Superior temporal gyrus (tissue), 1 donor: ENCODE measurements at regions not wholly inside any gene's neighbourhood (a gene's known extent, or its start where the extent isn't known, plus 50 kb on each side); places are given as distances from the start of the nearest gene placed in this dataset.
"Not testable (repeated sequence)": the region's sequence is repeated elsewhere in the genome, so short reads cannot be mapped to it uniquely, and the experiment has no call there.

Experiments
- DNase-seq: peaks from one replicate; pipeline ENCODE4 v3.0.0-alpha.2; 2016; ENCODE audit errors: extremely low spot score

DNA sequence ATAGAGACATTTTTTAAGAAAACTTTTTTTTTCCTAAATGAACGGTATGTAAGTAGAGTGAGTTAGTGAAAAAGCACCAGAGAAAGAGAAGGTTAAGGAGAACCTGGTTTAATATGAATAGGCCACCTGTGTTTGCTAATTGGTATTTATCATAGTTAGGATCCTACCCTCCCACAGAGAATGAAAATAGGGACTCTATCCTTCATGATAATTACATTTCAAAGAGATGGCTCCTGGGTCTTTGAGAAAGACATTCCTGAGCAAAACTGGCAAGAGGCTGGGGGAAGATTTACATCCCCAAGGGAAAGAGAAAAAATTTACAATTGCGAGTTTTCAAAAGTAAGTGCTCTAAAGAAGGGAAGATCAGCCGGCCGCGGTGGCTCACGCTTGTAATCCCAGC is 1284.5 kb downstream of the SLITRK1 start:
- no peak for DNase-seq

DNA sequence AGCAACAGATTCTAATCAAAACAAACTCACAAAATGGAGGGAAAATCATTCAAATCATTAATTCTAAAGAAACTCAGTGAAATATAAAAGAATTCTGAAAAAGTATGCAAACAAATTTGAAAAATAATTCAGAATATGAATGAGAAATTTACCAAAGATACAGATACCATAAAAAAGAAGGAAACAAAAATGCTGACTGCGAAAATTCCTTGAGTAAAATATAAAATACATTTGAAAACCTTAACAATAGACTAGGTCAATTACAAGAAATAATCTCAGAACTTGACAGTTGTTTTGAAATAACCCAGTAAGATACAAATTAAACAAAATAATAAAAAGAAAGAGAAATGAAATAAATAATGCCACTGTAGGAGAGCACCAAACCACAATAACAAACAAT is 1289.0 kb downstream of the SLITRK1 start:
- DNase-seq: no peak

DNA sequence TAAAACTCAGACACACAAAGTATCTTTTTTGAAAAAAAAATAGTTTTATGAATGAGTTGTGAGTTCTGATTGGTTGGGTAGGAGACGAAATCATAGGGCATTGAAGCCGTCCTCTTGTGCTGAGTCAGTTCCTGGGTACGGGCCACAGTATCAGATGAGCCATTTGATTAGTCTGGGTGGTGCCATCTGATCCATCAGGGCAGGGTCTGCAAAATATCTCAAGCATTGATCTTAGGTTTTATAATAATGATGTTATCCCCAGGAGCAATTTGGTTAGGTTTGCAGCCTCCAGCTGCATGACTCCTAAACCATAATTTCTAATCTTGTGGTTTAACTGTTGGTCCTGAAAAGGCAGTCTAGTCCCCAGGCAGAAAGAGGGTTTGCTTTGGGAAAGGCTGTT is 1310.6 kb downstream of the SLITRK1 start:
- no peak for DNase-seq

DNA sequence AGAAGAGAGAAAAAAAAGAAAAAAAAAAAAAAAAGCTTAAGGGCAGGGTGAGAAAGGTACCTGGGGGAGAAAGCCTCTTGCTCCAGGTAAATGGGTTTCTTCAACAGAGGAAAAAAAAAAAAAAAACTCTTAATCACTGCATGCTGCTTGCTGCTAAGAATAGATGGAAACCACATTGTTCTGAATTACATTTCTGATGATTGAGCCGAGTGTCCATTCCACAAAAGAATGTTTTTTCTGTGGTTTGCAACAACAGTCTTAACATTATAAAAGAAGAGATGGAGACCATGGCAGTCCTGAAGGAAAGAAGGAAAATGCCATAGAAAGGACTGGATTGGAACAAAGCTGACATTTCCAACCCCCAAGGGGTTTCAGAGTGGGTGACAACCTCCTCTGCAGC is 1312.7 kb downstream of the SLITRK1 start:
- DNase-seq: no peak

DNA sequence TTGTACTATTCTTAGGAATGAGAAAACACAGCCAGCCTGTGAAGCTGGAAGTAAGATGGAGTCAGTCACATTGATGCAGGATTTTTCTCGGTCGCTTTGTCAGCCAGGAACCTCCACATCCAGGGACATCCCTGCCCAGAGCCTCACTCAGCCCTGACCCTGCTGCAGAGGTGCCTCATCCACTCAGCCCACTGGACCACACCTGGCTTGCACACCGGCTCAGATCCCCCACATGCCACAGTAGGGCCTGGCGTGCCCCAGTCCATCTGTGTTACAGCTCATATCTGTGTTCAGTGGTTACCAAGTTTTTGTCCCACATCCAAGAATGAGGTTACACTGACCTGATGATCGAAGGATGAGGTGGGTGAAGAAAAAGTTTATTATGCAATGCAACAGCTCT is 1315.4 kb downstream of the SLITRK1 start:
- no peak for DNase-seq

DNA sequence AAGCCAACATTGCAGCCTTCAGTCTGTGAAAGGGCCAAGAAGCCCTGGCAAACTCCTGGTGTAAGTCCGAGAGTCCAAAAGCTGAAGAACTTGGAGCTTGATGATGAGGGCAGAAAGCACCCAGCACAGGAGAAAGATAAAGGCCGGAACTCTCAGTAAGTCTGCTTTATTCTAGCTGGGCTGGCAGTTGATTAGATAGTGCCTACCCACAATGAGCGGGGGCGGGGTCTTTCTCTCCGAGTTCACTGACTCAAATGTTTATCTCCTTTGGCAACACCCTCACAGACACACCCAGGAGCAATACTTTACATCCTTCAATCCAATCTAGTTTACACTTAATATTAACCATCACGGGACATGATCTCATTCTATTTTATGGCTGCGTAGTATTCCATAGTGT is 1317.1 kb downstream of the SLITRK1 start:
- no peak for DNase-seq

DNA sequence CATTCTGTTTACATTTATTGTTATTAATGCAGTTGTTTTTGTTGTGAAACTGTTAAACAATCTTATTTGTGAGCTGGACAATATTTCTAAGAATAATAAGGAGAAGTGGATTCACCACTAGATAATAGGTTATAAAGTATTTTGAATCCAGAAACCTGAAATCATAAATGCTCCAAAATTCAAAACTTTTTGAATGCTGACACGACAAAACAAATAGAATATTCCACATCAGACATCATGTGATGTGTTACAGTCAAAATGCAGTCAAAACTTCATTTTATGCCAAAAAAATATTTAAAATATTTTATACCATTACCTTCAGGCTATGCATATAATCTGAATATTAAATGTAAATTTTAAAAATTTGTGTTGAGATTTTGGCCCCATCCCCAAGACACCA is 1321.4 kb downstream of the SLITRK1 start:
- DNase-seq: no peak

DNA sequence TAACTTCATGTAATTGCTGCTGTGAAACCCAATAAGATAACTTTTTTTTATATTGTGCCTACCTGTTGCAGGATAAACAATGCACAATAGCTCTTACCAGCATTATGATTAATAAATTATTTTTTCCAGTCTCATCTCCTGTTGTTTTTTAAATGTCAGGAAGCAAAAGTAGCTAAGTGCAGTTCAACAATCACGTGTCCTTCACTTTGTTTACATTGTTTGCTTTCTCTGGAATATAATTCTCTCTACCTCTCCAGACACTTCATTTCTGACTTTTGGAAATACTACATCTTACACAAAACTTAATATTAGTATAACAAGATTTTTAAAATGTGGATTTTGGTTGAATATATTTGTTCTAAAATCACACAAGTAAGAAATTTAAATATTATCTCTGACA is 1359.4 kb downstream of the SLITRK1 start:
- DNase-seq: no peak

DNA sequence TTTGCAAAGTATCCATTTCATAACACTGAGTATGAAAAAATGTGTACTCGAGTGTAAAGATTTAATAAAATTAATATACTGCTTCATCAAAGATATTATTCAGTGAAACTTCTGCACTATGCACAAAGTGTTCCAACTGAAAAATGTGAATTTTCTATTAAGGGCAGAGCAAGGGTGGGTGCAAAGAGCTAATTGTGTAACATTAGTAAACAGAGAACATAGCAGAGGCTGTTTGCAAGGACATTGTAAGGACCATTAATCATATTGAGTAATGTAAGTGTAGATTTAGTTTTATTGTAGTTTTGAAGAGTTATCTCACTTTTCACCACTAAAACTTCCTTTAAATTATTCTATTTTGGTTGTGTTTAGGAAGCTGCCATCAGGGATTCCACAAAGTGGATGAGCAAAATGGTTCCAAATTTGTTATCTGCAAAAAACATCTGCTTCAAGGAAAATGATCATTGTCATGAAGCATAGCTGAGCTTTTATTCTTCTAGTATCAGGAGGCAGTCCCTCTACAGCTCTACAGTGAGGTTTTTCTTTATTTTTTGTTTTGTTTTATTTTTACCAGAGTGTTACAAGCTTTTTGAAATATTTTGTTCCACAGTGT is 1375.4 kb downstream of the SLITRK1 start:
- DNase-seq: no peak

DNA sequence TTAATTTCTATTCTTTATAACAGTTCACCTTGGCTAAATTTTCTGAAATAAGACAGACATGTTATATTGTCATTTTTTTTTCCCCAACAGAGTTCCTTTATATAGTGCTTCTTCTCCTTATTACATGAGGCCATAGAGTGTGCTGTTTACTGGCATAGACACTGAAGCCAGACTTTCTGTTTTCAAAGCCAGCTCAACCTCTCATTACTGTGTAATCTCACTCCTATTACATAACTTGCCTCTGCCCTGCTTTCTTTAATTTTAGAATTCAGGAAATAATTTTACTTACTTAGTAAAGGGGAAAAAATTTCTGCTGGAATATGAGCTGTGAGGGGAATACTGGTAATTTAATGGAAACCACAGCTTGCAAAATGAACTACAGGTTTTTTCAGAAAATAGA is 1380.4 kb downstream of the SLITRK1 start:
- DNase-seq: no peak

DNA sequence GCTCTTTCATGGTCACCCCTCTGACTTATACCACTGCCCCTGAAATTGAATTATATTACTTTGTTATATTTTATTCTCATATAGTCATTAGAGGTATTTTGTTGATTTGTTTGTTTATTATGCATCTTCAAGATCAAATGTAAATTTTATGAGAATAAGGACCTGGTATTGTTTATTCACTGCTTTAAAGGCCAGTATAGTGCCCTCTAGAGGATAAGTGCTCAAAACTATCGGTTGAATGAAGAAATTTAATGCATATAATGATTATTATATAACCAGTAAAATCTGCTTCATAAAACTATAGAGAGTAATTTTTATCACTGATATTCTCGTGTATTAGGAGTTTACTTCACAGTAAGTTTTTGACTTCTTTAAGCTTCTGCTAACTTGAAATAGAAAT is 1401.9 kb downstream of the SLITRK1 start:
- DNase-seq: no peak

DNA sequence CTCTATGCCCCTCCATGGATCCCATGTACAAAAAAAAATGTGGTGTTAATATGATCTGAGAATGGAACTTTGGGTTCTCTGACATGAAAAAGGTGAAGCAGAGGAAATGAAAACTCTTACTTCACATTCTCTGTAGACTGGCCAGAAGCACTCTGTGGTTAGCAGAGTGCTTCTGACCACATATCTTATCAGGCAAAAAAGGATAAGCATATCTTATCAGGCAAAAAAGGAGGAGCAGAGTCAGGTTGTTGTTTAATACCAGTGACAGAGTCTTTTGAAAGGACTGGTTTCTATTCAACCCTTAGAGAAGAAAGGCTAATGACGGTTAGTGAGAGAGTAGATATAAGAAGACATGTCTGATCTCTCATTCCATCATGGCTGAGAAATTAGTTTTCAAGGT is 1404.8 kb downstream of the SLITRK1 start:
- no peak for DNase-seq

DNA sequence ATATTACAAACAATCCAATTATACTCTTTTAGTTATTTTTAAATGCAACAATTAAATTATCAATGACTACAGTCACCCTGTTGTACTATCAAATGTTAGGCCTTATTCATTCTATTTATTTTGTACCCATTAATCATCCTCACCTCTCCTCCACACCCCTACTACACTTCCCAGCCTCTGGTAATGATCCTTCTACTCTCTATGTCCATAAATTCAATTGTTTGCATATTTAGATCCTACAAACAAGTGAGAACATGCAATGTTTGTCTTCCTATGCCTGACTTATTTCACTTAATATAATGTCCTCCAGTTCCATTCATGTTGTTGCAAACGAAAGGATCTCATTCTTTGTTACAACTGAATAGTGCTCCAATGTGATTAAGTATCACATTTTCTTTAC is 1414.6 kb downstream of the SLITRK1 start:
- DNase-seq: no peak

DNA sequence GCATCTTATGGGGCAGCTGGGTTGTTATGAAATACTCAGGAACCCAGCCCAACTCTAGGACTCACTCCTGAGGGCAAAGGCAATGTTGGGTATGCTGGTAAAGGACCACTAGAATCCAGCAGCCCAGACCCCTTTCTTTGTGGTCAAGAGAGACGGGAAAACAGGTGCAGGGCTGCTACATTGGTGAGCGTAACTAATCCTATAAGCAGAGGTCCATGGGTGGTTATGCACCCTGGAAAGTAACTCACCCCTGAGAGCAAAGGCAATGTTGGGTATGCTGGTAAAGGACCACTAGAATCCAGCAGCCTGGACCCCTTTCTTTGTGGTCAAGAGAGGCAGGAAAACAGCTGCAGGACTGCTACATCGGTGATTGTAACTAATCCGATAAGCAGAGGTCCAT is 1422.7 kb downstream of the SLITRK1 start:
- not testable (repeated sequence) for DNase-seq

DNA sequence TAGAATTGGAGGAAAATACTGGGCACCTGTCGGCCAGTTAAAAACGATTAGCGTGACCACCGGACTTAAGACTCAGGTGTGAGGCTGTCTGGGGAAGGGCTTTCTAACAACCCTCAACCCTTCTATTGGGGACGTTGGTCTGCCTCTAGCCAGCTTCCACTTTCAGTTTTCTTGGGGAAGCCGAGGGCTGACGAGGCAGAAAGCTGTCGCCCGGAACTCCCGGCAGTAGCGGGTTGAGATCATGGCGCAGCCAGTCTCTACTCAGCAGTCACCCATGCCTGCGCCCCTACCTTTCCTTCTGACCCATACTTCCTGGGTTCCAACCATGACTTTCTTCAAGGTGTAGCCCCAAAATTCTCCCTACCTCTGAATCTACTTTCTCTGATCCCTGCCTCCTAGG is 1424.1 kb downstream of the SLITRK1 start:
- no peak for DNase-seq

DNA sequence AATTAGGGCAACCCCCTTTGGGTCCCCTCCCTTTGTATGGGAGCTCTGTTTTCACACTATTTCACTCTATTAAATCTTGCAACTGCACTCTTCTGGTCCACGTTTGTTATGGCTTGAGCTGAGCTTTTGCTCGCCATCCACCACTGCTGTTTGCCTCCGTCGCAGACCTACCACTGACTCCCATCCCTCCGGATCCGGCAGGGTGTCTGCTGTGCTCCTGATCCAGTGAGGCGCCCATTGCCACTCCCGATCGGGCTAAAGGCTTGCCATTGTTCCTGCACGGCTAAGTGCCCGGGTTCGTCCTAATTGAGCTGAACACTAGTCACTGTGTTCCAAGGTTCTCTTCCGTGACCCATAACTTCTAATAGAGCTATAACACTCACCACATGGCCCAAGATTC is 1424.7 kb downstream of the SLITRK1 start:
- DNase-seq: not testable (repeated sequence)

DNA sequence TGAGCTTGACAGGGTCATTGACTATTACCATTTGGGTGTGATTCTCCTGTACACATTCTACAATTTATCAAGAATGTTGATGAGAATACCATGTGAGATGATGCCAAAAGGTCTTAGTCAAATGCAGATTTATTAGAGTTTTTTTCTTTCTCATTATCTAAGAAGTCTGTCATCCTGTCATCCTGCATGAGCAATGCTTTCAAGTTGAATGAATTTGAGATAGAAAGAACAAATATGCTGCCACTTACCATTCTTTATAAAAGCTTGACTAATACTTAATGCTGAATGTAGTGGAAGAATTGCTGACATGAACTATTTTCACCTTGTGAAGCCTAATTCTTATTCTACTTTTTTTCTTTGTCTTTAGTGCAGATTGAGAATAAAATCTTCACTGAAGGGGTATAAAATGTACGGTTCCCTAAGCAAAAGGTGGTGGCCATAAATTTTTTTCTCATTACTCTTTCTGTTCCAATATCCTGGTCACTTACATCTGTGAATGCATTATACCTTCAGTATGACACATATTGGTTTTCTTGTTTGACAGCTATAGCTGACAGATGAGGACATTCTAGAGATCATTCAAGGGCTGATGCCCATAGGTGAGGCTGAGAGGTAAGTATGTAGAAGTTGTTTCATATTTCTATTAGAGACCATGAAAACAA is 1434.7 kb downstream of the SLITRK1 start:
- DNase-seq: no peak

DNA sequence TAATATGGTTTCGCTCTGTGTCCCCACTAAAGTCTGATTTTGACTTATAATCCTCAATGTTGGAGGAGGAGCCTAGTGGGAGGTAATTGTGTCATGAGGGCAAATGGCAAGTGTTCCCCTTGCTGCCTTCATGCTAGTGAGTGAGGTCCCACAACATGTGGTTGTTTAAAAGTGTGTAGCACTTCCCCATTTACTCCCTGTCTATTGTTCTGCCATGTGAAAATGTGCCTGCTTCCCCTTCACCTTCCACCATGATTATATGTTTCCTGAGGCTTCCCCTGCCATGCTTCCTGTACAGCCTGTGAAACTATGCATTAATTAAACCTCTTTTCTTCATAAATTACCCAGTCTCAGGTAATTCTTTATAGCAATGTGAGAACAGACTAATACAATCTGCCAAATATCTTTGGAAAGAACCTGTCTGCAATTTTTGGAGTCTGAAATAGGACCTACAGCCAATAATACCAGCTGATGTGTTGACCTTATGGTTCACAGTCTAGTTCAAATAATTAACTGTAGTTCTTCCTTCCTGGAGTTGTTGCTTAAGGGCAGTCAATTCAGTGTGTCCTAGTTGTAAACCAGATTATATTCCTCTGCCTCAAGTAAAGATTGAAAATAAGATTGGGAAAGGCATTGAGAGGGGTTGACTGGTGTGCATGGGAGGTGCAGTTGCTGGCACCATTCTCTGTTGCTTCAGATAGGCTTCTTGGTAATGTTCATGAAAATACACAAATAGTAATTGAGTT is 1442.9 kb downstream of the SLITRK1 start:
- DNase-seq: no peak

DNA sequence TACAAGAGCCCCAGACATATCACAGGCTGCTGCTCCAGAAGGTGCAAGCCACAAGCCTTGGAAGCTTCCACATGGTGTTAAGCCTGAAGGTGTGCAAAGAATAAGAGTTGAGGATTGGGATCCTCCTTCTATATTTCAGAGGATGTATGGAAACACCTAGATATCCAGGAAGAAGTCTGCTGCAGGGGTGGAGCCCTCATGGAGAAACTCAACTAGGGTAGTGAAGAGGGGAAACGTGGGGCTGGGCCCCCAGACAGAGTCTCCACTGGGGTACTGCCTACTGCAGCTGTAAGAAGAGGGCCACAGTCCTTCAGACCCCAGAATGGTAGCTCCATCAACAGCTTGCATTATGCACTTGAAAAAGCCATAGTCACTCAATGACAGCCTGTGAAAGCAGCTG is 1444.0 kb downstream of the SLITRK1 start:
- DNase-seq: no peak

DNA sequence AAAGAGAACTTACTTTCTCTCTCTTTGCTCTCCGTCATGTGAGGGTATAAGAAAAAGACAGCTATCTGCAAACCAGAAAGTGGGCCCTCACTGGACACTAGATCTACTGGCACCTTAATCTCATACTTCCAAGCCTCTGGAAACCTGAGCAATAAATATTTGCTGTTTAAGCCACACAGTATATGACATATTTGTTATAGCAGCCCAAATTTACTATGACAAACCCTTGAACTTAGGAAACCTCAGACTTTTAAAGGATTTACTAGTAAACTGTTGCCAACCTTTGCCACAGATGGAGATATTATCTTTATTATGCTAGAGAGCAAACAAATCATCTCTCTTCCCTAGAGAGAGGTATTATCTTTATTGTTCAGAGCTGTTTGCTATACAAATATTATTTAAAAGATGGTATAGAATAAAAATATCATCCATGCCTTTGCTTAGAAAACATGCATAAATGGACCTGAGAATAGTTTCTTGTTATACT is 1446.1 kb downstream of the SLITRK1 start:
- DNase-seq: no peak

DNA sequence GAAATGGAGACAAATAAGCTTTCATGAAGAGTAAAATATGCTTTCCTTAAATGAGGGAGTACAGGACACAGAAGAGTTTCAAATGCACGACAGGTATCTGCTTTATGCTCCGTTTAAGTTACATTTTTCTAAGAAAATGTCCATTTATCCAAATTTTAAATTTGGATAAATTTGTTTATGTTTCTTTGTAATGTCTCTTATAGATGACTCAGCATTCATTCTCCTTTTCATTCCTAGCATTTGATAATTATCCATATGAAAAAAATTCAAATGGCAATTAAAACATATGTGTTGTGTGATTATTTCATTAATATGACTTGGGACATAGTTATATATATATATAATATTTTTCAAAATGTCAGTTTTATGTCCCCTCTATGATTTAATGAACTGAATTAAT is 1449.3 kb downstream of the SLITRK1 start:
- no peak for DNase-seq

DNA sequence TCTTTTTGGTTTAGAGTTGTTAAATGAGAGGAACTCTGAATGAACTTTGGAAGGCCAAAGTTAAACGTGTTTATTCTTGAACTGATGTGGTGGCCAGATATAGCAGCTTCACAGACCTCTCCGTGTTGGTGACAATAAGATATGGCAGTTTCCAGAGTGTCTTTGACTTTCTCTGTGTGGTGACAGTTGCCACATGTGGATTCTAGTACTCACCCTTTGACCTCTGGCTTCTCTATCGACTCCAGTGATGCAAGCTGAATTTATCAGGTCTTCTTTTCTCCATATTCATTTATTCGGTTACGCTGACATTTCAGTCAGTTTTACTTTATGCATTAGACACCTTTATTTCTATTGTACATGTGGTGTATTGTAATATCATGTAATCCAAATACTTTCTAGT is 1469.5 kb downstream of the SLITRK1 start:
- no peak for DNase-seq

DNA sequence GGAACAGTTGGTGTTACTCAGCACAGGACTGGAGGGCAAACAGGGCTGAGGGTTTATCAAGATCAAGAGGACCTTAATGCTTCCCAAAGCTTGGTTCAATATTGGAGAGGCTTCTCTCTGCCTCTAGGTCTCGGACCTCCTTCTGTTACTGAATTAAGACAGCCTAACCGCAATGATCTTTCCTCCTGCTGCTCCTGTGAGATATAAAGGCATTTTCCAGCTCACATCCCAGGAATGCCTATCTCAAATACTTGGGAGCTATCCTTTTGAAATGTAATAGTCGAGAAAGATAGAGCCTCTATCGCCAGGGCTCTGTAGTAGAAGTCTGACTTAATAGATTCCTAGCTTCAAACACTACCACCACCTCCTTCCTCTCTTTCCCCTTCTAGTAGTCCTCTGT is 1475.0 kb downstream of the SLITRK1 start:
- DNase-seq: no peak
